ENCODE measurements at regions not wholly inside any gene's neighbourhood (a gene's known extent, or its start where the extent isn't known, plus 50 kb on each side); places are given as distances from the start of the nearest gene placed in this dataset.

GRCh38 chr3:59335338-59335737 lies 285.5 kb upstream of the CFAP20DC start:
- no peak for TF ChIP-seq CTCF (IDR thresholded peaks at IDR 0.05; ENCODE audit: low read depth, low read length)
- no peak overlapping the region for H3K4me3 ChIP-seq (ENCODE audit: low read depth, low read length)
- in situ Hi-C loops (cut with HindIII; ENCODE audit: low sequenced_read_pairs): no loop called here
- DNase-seq (ENCODE audit: low read depth, low spot score): no peak

- in situ Hi-C loops (cut with HindIII; ENCODE audit: low sequenced_read_pairs): no loop called here
- no peak for DNase-seq (ENCODE audit: low read depth, low spot score)
- no peak overlapping the region for H3K4me3 ChIP-seq (ENCODE audit: low read depth, low read length)
- TF ChIP-seq CTCF (IDR thresholded peaks at IDR 0.05; ENCODE audit: low read depth, low read length): no peak
These were observed 284.8 kb upstream of the CFAP20DC start for GRCh38 chr3:59334585-59334984.

GRCh38 chr3:59327376-59327808 lies 277.6 kb upstream of the CFAP20DC start:
- in situ Hi-C loops (cut with HindIII; ENCODE audit: low sequenced_read_pairs): no loop called here
- TF ChIP-seq CTCF (IDR thresholded peaks at IDR 0.05; ENCODE audit: low read depth, low read length): no peak
- no peak overlapping the region for H3K4me3 ChIP-seq (ENCODE audit: low read depth, low read length)
- DNase-seq (ENCODE audit: low read depth, low spot score): peak; percentile 78

- no peak overlapping the region for H3K4me3 ChIP-seq (ENCODE audit: low read depth, low read length)
- in situ Hi-C loops (cut with HindIII; ENCODE audit: low sequenced_read_pairs): no loop called here
- TF ChIP-seq CTCF (IDR thresholded peaks at IDR 0.05; ENCODE audit: low read depth, low read length): peak; percentile 28
- no peak for DNase-seq (ENCODE audit: low read depth, low spot score)
These were observed 276.6 kb upstream of the CFAP20DC start for GRCh38 chr3:59326246-59327024.

- no peak overlapping the region for H3K4me3 ChIP-seq (ENCODE audit: low read depth, low read length)
- in situ Hi-C loops (cut with HindIII; ENCODE audit: low sequenced_read_pairs): no loop called here
- DNase-seq (ENCODE audit: low read depth, low spot score): no peak
- TF ChIP-seq CTCF (IDR thresholded peaks at IDR 0.05; ENCODE audit: low read depth, low read length): no peak
These were observed 272.2 kb upstream of the CFAP20DC start for GRCh38 chr3:59321881-59322540.

GRCh38 chr3:59320080-59320479 lies 270.3 kb upstream of the CFAP20DC start:
- no peak overlapping the region for H3K4me3 ChIP-seq (ENCODE audit: low read depth, low read length)
- in situ Hi-C loops (cut with HindIII; ENCODE audit: low sequenced_read_pairs): no loop called here
- no peak for DNase-seq (ENCODE audit: low read depth, low spot score)
- no peak for TF ChIP-seq CTCF (IDR thresholded peaks at IDR 0.05; ENCODE audit: low read depth, low read length)
